Spleen (tissue), 11 donors: ENCODE measurements at regions not wholly inside any gene's neighbourhood (a gene's known extent, or its start where the extent isn't known, plus 50 kb on each side); places are given as distances from the start of the nearest gene placed in this dataset.

ENCODE experiments used
- DNase-seq: peaks from one replicate; pipeline ENCODE4 v3.0.0-alpha.2; 2020
- H3K27ac ChIP-seq, 8 donors: fragments of 200-600 bp; sonication (generic) in 7 of 8; 1 replicate in 4 of 8; 2 replicates in 4 of 8; pipeline versions ENCODE4 v1.5.0 to v1.8.0; 2016 to 2021; ENCODE audit warnings: inconsistent platforms in 4 of 8, mild to moderate bottlenecking in 4 of 8, moderate library complexity in 1 of 8
- H3K27me3 ChIP-seq, 7 donors: fragments of 200-600 bp; sonication (generic) in 6 of 7; replicated peaks in 1 of 7; 1 replicate in 4 of 7; 2 replicates in 3 of 7; pipeline versions ENCODE4 v1.5.0 to v1.8.0; 2016 to 2021; ENCODE audit warnings: inconsistent platforms in 3 of 7, mild to moderate bottlenecking in 1 of 7
- H3K36me3 ChIP-seq, 6 donors: fragments of 200-600 bp; sonication (generic) in 5 of 6; 1 replicate in 4 of 6; 2 replicates in 2 of 6; pipeline versions ENCODE4 v1.5.0 to v1.8.0; 2016 to 2021; ENCODE audit warnings: inconsistent platforms in 2 of 6
- H3K4me1 ChIP-seq, 6 donors: fragments of 200-600 bp; sonication (generic) in 5 of 6; 1 replicate in 3 of 6; 2 replicates in 3 of 6; pipeline versions ENCODE4 v1.5.0 to v1.8.0; 2016 to 2021; ENCODE audit warnings: inconsistent platforms in 3 of 6
- H3K4me3 ChIP-seq, 8 donors: fragments of 200-600 bp; sonication (generic) in 7 of 8; 1 replicate in 4 of 8; 2 replicates in 4 of 8; pipeline versions ENCODE4 v1.5.0 to v1.8.0; 2016 to 2021; ENCODE audit warnings: inconsistent platforms in 4 of 8, mild to moderate bottlenecking in 4 of 8, moderate library complexity in 2 of 8
- H3K9me3 ChIP-seq, 8 donors: fragments of 200-600 bp; sonication (generic) in 7 of 8; 1 replicate in 4 of 8; 2 replicates in 4 of 8; pipeline versions ENCODE4 v1.5.0 to v1.8.0; 2016 to 2021; ENCODE audit warnings: inconsistent platforms in 4 of 8
- POLR2A ChIP-seq, 3 donors: fragments of 450-650 bp; IDR thresholded peaks; one replicate each; pipeline ENCODE4 v1.5.1; 2017; ENCODE audit warnings: antibody characterized with exemption in 3 of 3, mild to moderate bottlenecking in 1 of 3
- POLR2AphosphoS5 ChIP-seq, 3 donors: sonication (generic); formaldehyde crosslinking; IDR thresholded peaks; one replicate each; pipeline ENCODE4 v1.5.1; 2017; ENCODE audit warnings: antibody characterized with exemption in 3 of 3
- WGBS, 5 donors: extraction: QIAGEN DNeasy Blood & Tissue Kit in 3 of 5; methylation state at CpG; one replicate each; pipeline versions ENCODE4 v1.1.5 to v1.1.7; 2013 to 2018; 5-methylcytosine and 5-hydroxymethylcytosine counted together
- intact Hi-C: fragments of 100-400 bp; cut with DNase I; formaldehyde crosslinking; loops from one replicate; pipeline ENCODE4 v1.15.0; 2023; ENCODE audit warnings: low total_unique reads
- TF ChIP-seq, protein P1 (sequence below), 11 experiments: fragments of 200-600 bp in 7 of 11; fragments of 450-650 bp in 4 of 11; sonication (generic) in 4 of 11; IDR thresholded peaks in 8 of 11; conservative IDR thresholded peaks in 3 of 11; 1 replicate in 7 of 11; 2 replicates in 4 of 11; pipeline versions ENCODE4 v1.4.0 to v1.8.0; 2016 to 2021; ENCODE audit warnings: antibody characterized with exemption in 11 of 11, inconsistent platforms in 4 of 11, mild to moderate bottlenecking in 1 of 11
- donor health status: healthy with polysubstance abuse.
- donor health status: DM: no; HTN: no; CAD: no; lungs with moderate emphysema.
- donor health status: DM: no; HTN: no; CAD: no.
- donor health status: Bipolar disorder and iron deficiency.
- donor health status: healthy.
- donor health status: DM: no; HTN: no; CAD: no.
- donor health status: DM: yes; HTN: yes; CAD: no.

DNA sequence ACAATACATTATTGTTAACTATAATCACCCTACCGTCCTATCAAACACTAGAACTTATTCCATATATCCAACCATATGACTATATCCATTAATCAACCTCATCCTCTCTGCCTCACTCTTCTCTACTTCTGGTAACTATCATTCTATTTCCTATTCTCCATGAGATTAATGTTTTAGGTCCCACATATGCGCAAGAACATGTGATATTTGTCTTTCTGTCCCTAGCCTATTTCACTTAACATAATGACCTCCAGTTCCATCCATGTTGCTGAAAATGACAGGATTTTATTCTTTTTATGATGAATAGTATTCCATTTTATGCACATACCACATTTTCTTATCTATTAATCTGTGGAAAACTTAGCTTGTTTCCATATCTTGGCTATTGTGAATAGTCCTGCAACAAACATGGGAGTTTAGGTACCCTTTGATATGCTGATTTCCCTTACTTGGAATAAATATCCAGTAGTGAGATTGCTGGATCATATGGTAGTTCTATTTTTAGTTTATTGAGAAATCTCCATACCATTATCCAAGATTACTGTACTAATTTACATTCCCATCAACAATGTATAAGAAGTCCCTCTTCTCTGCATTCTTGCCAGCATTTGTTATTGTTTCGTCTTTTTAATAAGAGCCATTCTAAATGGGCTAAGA lies 289.4 kb upstream of the GJE1 start:
- DNase-seq: no peak
- H3K27me3 ChIP-seq: no peaks in the 10 kb centered on the region
- no peak overlapping the region for H3K27ac ChIP-seq
- no peaks in the 10 kb centered on the region for H3K4me1 ChIP-seq
- no peak overlapping the region for H3K4me3 ChIP-seq
- intact Hi-C loops: no loop called here
- TF ChIP-seq POLR2A (IDR thresholded peaks at IDR 0.05): no peak
- TF ChIP-seq, protein P1, sequence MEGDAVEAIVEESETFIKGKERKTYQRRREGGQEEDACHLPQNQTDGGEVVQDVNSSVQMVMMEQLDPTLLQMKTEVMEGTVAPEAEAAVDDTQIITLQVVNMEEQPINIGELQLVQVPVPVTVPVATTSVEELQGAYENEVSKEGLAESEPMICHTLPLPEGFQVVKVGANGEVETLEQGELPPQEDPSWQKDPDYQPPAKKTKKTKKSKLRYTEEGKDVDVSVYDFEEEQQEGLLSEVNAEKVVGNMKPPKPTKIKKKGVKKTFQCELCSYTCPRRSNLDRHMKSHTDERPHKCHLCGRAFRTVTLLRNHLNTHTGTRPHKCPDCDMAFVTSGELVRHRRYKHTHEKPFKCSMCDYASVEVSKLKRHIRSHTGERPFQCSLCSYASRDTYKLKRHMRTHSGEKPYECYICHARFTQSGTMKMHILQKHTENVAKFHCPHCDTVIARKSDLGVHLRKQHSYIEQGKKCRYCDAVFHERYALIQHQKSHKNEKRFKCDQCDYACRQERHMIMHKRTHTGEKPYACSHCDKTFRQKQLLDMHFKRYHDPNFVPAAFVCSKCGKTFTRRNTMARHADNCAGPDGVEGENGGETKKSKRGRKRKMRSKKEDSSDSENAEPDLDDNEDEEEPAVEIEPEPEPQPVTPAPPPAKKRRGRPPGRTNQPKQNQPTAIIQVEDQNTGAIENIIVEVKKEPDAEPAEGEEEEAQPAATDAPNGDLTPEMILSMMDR (IDR thresholded peaks at IDR 0.05 in 8 of 11, conservative IDR thresholded peaks at IDR 0.05 in 3 of 11): no peak
- TF ChIP-seq POLR2AphosphoS5 (IDR thresholded peaks at IDR 0.05): no peak
- no peaks in the 10 kb centered on the region for H3K36me3 ChIP-seq
- 88 to 95% (median 90%) methylated on average over 3 of the region's 3 CpGs for WGBS, 5 donors
- no peaks in the 10 kb centered on the region for H3K9me3 ChIP-seq

DNA sequence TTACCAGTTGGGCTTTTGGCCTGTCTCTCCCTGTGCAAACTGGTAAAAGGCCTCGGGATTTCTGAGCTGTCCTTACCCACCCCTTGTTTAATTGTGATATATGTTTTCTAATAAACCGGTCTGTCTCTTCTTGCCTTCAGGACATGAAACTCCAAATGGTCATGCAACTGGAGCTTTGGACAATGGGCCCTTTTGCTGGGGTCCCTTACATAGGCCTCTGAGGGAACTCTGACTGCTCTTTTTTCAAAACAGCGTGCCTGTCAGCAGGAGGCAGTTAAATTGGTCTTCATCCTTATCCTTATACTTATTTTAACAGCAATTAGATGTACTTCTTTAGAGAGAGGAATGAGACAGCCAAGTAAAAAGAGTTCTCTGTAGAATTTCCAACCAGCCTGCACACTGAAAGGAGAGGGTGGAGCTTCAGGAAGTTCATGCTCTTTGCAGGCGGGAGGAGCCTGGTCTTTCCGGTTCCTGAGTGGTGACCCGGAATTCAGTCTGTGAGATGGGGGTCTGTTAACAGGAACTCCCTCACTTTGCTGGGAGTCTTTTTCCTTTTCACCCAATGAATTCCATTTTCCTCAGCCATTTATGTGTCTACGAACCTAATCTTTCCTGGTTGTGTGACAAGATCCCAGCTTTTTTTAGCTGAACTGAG lies 299.6 kb upstream of the GJE1 start:
- no peak overlapping the region for H3K27ac ChIP-seq
- intact Hi-C loops: no loop called here
- TF ChIP-seq POLR2AphosphoS5 (IDR thresholded peaks at IDR 0.05): no peak
- TF ChIP-seq POLR2A (IDR thresholded peaks at IDR 0.05): no peak
- TF ChIP-seq, protein P1 (IDR thresholded peaks at IDR 0.05 in 8 of 11, conservative IDR thresholded peaks at IDR 0.05 in 3 of 11): no peak

DNA sequence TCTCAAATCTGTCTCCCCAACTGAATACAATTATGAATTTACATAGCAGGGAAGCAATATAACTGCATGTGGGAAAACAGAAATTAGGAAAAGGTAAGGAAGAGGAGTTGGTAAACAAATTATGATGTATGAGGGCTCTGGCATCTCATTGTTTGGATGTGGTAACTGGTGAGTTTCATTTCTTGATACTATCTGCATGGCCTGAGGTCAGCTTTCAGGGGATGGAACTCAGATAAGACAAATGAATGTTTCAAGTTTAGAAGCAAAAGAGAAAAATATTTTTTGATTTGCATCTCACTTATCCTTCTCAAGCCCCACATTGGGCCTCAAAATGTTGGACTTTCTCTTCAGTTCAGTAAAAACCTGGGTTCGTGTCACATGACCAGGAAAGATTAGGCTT lies 302.2 kb upstream of the GJE1 start:
- no peak for DNase-seq
- H3K4me1 ChIP-seq: no peaks in the 10 kb centered on the region
- intact Hi-C loops: no loop called here
- H3K4me3 ChIP-seq: no peak overlapping the region
- 67 to 82% (median 78%) methylated on average over 1 of the region's 1 CpG for WGBS, 5 donors
- H3K36me3 ChIP-seq: no peaks in the 10 kb centered on the region
- no peaks in the 10 kb centered on the region for H3K27me3 ChIP-seq
- TF ChIP-seq, protein P1 (IDR thresholded peaks at IDR 0.05 in 8 of 11, conservative IDR thresholded peaks at IDR 0.05 in 3 of 11): no peak
- TF ChIP-seq POLR2A (IDR thresholded peaks at IDR 0.05) (no peak), POLR2AphosphoS5 (IDR thresholded peaks at IDR 0.05) (no peak)
- no peak overlapping the region for H3K27ac ChIP-seq
- H3K9me3 ChIP-seq: no peaks in the 10 kb centered on the region

More for the DNA sequence above, 299.6 kb upstream of the GJE1 start:
- no peak for DNase-seq
- Histone ChIP-seq H3K27me3 (no peaks in the 10 kb centered on the region), H3K4me1 (no peaks in the 10 kb centered on the region), H3K36me3 (no peaks in the 10 kb centered on the region), H3K4me3 (no peak overlapping the region), H3K9me3 (no peaks in the 10 kb centered on the region)
- 74 to 85% (median 77%) methylated on average over 7 of the region's 7 CpGs for WGBS, 5 donors

DNA sequence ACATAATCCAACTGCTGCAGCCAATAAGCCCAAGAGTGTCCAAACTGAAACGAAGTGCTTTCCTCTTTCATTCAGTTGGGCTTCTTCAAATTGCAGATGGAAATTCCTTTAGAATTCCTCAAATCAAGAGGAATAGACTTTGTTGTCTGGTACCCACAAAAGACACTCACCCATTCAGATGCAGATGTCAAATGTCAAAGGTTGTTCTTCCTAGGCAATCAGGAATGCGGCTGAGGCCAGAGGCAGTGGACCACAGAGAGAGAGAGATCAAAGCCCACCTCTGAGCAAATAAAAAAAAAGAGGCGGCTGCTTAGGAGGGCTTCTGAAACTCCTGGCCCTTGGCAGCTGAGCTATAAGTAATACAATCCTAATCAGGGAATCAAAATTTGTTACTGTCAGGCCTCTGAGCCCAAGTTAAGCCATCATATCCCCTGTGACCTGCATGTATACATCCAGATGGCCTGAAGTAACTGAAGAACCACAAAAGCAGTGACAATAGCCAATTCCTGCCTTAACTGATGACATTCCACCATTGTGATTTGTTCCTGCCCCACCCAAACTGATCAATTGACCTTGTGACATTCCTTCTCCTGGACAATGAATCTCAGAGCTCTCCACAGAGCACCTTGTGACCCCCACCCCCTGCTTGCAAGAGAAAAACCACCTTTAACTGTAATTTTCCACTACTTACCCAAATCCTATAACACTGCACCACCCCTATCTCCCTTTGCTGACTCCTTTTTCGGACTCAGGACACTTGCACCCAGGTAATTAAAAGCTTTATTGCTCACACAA lies 303.0 kb upstream of the GJE1 start:
- 48 to 73% (median 63%) methylated on average over 4 of the region's 4 CpGs for WGBS, 5 donors
- no peaks in the 10 kb centered on the region for H3K4me1 ChIP-seq
- TF ChIP-seq, protein P1 (IDR thresholded peaks at IDR 0.05 in 8 of 11, conservative IDR thresholded peaks at IDR 0.05 in 3 of 11): no peak
- TF ChIP-seq POLR2AphosphoS5 (IDR thresholded peaks at IDR 0.05): no peak
- TF ChIP-seq POLR2A (IDR thresholded peaks at IDR 0.05): no peak
- H3K9me3 ChIP-seq: no peaks in the 10 kb centered on the region
- no peak for DNase-seq
- H3K27ac ChIP-seq: no peak overlapping the region
- intact Hi-C loops: no loop called here
- no peaks in the 10 kb centered on the region for H3K36me3 ChIP-seq
- no peaks in the 10 kb centered on the region for H3K27me3 ChIP-seq
- H3K4me3 ChIP-seq: no peak overlapping the region
